ENCODE measurements at regions not wholly inside any gene's neighbourhood (a gene's known extent, or its start where the extent isn't known, plus 50 kb on each side); places are given as distances from the start of the nearest gene placed in this dataset.
A peak's percentile ranks its signal among the peaks of the same experiment; 100 is the strongest.

GRCh38 chr2:18265614-18266586 is 294.6 kb downstream of the RDH14 start:
- no peak overlapping the region for H3K4me3 ChIP-seq (ENCODE audit: low read depth, low read length)
- DNase-seq (ENCODE audit: low read depth): no peak
- peak; percentile 30 for TF ChIP-seq CTCF (conservative IDR thresholded peaks at IDR 0.05; ENCODE audit: low read depth, low read length)

DNA sequence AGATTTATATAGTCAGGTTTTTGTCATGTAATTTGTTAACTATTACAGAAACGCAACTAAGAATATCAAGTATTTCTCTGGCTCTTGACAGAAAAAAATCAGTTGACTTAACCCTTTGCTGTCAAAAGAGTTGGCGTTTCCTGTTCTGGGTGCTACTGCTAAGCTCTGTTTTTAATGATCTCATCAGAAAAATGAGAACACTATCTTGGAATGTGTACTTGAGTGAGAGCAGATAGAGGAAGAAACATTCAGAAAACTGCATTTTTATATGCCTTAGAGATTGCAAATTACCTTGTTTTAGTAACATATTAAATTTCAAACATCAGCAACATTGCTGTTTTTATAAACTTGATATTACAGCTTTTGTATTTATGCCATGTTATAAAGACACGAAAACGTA is 297.9 kb downstream of the RDH14 start:
- peak; percentile 34 for DNase-seq (ENCODE audit: low read depth)
- no peak for TF ChIP-seq CTCF (conservative IDR thresholded peaks at IDR 0.05; ENCODE audit: low read depth, low read length)
- H3K4me3 ChIP-seq (ENCODE audit: low read depth, low read length): no peak overlapping the region

DNA sequence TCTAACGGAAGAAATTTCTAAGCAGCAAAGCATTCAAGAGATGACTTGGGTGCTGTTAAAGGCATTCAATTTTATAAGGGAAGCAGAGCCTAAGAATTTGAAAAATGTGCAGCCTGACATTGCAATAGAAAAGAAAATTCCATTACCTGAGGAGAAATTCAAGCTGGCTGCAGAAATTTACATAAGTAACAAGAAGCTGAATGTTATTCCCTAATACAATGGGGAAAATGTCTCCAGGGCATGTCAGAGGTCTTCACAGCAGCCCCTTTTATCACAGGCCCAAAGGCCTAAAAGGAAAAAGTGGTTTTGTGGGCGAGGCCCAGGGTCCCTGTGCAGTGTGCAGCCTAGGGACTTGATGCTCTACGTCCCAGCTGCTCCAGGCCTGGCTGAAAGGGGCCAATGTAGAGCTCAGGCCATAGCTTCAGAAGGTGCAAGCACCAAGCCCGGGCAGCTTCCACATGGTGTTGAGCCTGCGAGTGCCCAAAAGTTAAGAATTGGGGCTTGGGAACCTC is 306.7 kb downstream of the RDH14 start:
- no peak for DNase-seq (ENCODE audit: low read depth)
- no peak overlapping the region for H3K4me3 ChIP-seq (ENCODE audit: low read depth, low read length)
- TF ChIP-seq CTCF (conservative IDR thresholded peaks at IDR 0.05; ENCODE audit: low read depth, low read length): no peak

- no peak overlapping the region for H3K4me3 ChIP-seq (ENCODE audit: low read depth, low read length)
- DNase-seq (ENCODE audit: low read depth): no peak
- no peak for TF ChIP-seq CTCF (conservative IDR thresholded peaks at IDR 0.05; ENCODE audit: low read depth, low read length)
Observed at GRCh38 chr2:18251486-18251885, 309.0 kb downstream of the RDH14 start.

GRCh38 chr2:18247282-18248110 is 313.0 kb downstream of the RDH14 start:
- DNase-seq (ENCODE audit: low read depth): no peak
- no peak for TF ChIP-seq CTCF (conservative IDR thresholded peaks at IDR 0.05; ENCODE audit: low read depth, low read length)

GRCh38 chr2:18245375-18245774 is 315.1 kb downstream of the RDH14 start:
- TF ChIP-seq CTCF (conservative IDR thresholded peaks at IDR 0.05; ENCODE audit: low read depth, low read length): no peak
- no peak for DNase-seq (ENCODE audit: low read depth)
- H3K4me3 ChIP-seq (ENCODE audit: low read depth, low read length): no peak overlapping the region

More at GRCh38 chr2:18247282-18248110, 313.0 kb downstream of the RDH14 start:
- no peak overlapping the region for H3K4me3 ChIP-seq (ENCODE audit: low read depth, low read length)

Data from choroid plexus epithelial cell (primary cell).